NCI-H1930 (cell line): ENCODE measurements at regions not wholly inside any gene's neighbourhood (a gene's known extent, or its start where the extent isn't known, plus 50 kb on each side); places are given as distances from the start of the nearest gene placed in this dataset.
"Not testable (repeated sequence)": the region's sequence is repeated elsewhere in the genome, so short reads cannot be mapped to it uniquely, and the experiment has no call there.

Source experiments
- DNase-seq, 2 experiments: peaks; one replicate each; lab custom pipeline; 2025; lab: John Stamatoyannopoulos, UW

- DNase-seq = no peak
Measured at GRCh38 chr9:78438211-78438610, 141.3 kb downstream of the PSAT1 start.

GRCh38 chr9:78438780-78439179 is 141.9 kb downstream of the PSAT1 start:
- no peak for DNase-seq

- DNase-seq = peak; percentile 69 to 80
Measured at GRCh38 chr9:78439190-78439865, 142.4 kb downstream of the PSAT1 start.

GRCh38 chr9:78439866-78440830 is 143.2 kb downstream of the PSAT1 start:
- peak in 1 of 2 experiments; percentile 1 for DNase-seq

- DNase-seq = no peak
Measured at GRCh38 chr9:78441396-78441795, 144.5 kb downstream of the PSAT1 start.

- DNase-seq = no peak
Measured at GRCh38 chr9:78441822-78442431, 145.0 kb downstream of the PSAT1 start.

GRCh38 chr9:78442577-78442976 is 145.7 kb downstream of the PSAT1 start:
- not testable (repeated sequence) for DNase-seq

- no peak for DNase-seq
Measured at GRCh38 chr9:78443946-78444345, 147.0 kb downstream of the PSAT1 start.

GRCh38 chr9:78448960-78449673 is 152.2 kb downstream of the PSAT1 start:
- no peak for DNase-seq

GRCh38 chr9:78453450-78453849 is 156.5 kb downstream of the PSAT1 start:
- no peak for DNase-seq

GRCh38 chr9:78462611-78463010 is 165.7 kb downstream of the PSAT1 start:
- no peak for DNase-seq

GRCh38 chr9:78463750-78464149 is 166.8 kb downstream of the PSAT1 start:
- no peak for DNase-seq

- no peak for DNase-seq
Measured at GRCh38 chr9:78468231-78468630, 171.3 kb downstream of the PSAT1 start.

- no peak for DNase-seq
Measured at GRCh38 chr9:78468974-78469576, 172.2 kb downstream of the PSAT1 start.

- DNase-seq = no peak
Measured at GRCh38 chr9:78470216-78470615, 173.3 kb downstream of the PSAT1 start.

GRCh38 chr9:78470741-78471140 is 173.8 kb downstream of the PSAT1 start:
- no peak for DNase-seq

GRCh38 chr9:78472111-78472510 is 175.2 kb downstream of the PSAT1 start:
- DNase-seq = no peak

GRCh38 chr9:78479441-78479840 is 182.5 kb downstream of the PSAT1 start:
- no peak for DNase-seq

GRCh38 chr9:78486661-78487060 is 189.7 kb downstream of the PSAT1 start:
- DNase-seq = no peak

- DNase-seq = no peak
Measured at GRCh38 chr9:78490231-78490630, 193.3 kb downstream of the PSAT1 start.

- no peak for DNase-seq
Measured at GRCh38 chr9:78491402-78491801, 194.5 kb downstream of the PSAT1 start.
